ENCODE measurements at regions not wholly inside any gene's neighbourhood (a gene's known extent, or its start where the extent isn't known, plus 50 kb on each side); places are given as distances from the start of the nearest gene placed in this dataset.

DNA sequence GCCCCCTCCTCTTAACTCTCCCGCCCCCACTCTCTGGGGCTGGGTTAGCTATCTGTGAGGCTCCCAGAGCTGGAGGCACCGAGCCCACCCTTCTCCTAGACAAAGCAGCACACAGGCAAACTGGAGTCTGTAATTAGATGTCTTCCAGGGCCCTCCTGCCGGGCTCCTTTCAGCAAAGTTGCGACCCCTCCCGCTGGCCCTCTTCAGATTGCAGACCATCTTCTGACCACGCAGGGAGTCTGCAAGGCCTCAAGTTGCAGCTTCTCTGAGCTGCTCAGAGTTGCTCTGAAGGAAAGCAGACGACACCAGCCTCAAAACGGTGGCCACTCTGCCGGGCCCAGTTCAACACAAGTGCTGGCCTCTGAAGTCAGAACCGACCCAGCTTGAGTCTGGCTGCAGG lies 228.4 kb upstream of the COPS8 start:
- no peaks in the 10 kb centered on the region for H3K27me3 ChIP-seq (ENCODE audit: insufficient read depth, low read depth, low read length)
- no peaks in the 10 kb centered on the region for H3K79me2 ChIP-seq (replicated peaks; ENCODE audit: insufficient read depth, low read length)
- no peak overlapping the region for H3K4me2 ChIP-seq (ENCODE audit: low read length)
- peak overlapping the region; percentile 18 for H3K27ac ChIP-seq (ENCODE audit: low read length)
- no peaks in the 10 kb centered on the region for H4K20me1 ChIP-seq (ENCODE audit: insufficient read depth)
- no peaks in the 10 kb centered on the region for H3F3A ChIP-seq (ENCODE audit: insufficient read depth, low read length, poor library complexity, severe bottlenecking)
- no peak overlapping the region for H2AFZ ChIP-seq (ENCODE audit: low read depth, low read length)
- H3K9me2 ChIP-seq (ENCODE audit: insufficient read depth, low read length) = no peaks in the 10 kb centered on the region
- TF ChIP-seq EZH2 (IDR thresholded peaks at IDR 0.05; ENCODE audit: borderline replicate concordance, insufficient read depth, low read length, poor library complexity, severe bottlenecking) (no peak), SMC3 (conservative IDR thresholded peaks at IDR 0.05; ENCODE audit: poor library complexity) (no peak), TAF1 (IDR thresholded peaks at IDR 0.05; ENCODE audit: low read depth) (no peak), RAD21 (conservative IDR thresholded peaks at IDR 0.05) (no peak), MXI1 (conservative IDR thresholded peaks at IDR 0.05; ENCODE audit: poor library complexity, severe bottlenecking) (no peak)
- H3K36me3 ChIP-seq (ENCODE audit: insufficient read depth, low read length) = no peaks in the 10 kb centered on the region
- H3K9me3 ChIP-seq (ENCODE audit: low read length) = no peaks in the 10 kb centered on the region
- no peak overlapping the region for H3K4me3 ChIP-seq (ENCODE audit: low read length)
- no peak overlapping the region for H3K9ac ChIP-seq (ENCODE audit: low read length)

DNA sequence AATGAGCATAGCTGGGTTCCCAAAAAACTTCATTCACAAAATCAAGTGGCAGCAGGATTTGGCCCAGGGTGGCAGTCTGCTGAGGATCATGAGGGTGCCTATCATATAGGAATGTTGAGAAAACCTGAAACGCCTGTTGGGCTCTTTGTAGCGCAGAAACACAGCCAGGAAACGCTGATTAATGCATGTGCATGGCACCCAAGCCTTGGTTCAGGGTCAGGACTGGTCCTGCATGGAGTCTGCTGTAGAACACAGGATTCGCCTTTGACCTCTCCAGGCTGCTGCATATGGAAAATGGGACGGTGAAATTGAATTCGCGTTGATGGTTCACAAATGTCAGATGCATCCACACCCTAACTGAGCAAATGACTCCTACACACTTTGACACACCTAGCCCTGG lies 227.9 kb upstream of the COPS8 start:
- no peaks in the 10 kb centered on the region for H3K79me2 ChIP-seq (replicated peaks; ENCODE audit: insufficient read depth, low read length)
- no peaks in the 10 kb centered on the region for H3K27me3 ChIP-seq (ENCODE audit: insufficient read depth, low read depth, low read length)
- no peaks in the 10 kb centered on the region for H3F3A ChIP-seq (ENCODE audit: insufficient read depth, low read length, poor library complexity, severe bottlenecking)
- no peak overlapping the region for H3K4me2 ChIP-seq (ENCODE audit: low read length)
- no peak overlapping the region for H3K4me3 ChIP-seq (ENCODE audit: low read length)
- peak overlapping the region; percentile 17 for H3K27ac ChIP-seq (ENCODE audit: low read length)
- no peaks in the 10 kb centered on the region for H3K9me3 ChIP-seq (ENCODE audit: low read length)
- TF ChIP-seq POLR2AphosphoS5 (IDR thresholded peaks at IDR 0.05) = no peak
- no peak for TF ChIP-seq SMC3 (conservative IDR thresholded peaks at IDR 0.05; ENCODE audit: poor library complexity)
- no peak for TF ChIP-seq EZH2 (IDR thresholded peaks at IDR 0.05; ENCODE audit: borderline replicate concordance, insufficient read depth, low read length, poor library complexity, severe bottlenecking)
- TF ChIP-seq RAD21 (conservative IDR thresholded peaks at IDR 0.05) = no peak
- TF ChIP-seq, protein P1, sequence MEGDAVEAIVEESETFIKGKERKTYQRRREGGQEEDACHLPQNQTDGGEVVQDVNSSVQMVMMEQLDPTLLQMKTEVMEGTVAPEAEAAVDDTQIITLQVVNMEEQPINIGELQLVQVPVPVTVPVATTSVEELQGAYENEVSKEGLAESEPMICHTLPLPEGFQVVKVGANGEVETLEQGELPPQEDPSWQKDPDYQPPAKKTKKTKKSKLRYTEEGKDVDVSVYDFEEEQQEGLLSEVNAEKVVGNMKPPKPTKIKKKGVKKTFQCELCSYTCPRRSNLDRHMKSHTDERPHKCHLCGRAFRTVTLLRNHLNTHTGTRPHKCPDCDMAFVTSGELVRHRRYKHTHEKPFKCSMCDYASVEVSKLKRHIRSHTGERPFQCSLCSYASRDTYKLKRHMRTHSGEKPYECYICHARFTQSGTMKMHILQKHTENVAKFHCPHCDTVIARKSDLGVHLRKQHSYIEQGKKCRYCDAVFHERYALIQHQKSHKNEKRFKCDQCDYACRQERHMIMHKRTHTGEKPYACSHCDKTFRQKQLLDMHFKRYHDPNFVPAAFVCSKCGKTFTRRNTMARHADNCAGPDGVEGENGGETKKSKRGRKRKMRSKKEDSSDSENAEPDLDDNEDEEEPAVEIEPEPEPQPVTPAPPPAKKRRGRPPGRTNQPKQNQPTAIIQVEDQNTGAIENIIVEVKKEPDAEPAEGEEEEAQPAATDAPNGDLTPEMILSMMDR (IDR thresholded peaks at IDR 0.05; ENCODE audit: poor library complexity, severe bottlenecking) = no peak
- TF ChIP-seq EP300 (conservative IDR thresholded peaks at IDR 0.05; ENCODE audit: poor library complexity, severe bottlenecking) = no peak
- H3K36me3 ChIP-seq (ENCODE audit: insufficient read depth, low read length) = no peaks in the 10 kb centered on the region
- no peaks in the 10 kb centered on the region for H3K9me2 ChIP-seq (ENCODE audit: insufficient read depth, low read length)
- H3K9ac ChIP-seq (ENCODE audit: low read length) = no peak overlapping the region
- no peaks in the 10 kb centered on the region for H4K20me1 ChIP-seq (ENCODE audit: insufficient read depth)
- H2AFZ ChIP-seq (ENCODE audit: low read depth, low read length) = no peak overlapping the region

DNA sequence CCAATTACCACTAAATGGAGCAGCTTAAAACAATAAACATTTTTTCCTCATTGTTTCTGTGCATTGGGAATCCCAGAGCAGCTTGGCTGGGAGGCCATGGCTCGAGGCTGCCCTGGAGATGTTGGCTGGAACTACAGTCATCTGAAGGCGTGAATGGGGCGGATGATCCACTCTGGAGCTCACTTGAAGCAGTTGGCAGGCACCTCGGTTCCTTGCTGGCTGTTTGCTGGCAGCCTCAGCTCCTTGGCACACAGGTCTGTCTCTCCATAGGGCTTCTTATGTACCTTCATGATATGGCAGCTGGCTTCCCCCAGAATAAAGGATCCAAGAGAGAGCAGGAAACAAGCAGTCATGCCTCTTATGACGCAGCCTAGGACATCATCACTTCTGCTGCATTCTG lies 227.0 kb upstream of the COPS8 start:
- Histone ChIP-seq H3K9ac (ENCODE audit: low read length) (no peak overlapping the region), H3K79me2 (replicated peaks; ENCODE audit: insufficient read depth, low read length) (no peaks in the 10 kb centered on the region), H3F3A (ENCODE audit: insufficient read depth, low read length, poor library complexity, severe bottlenecking) (no peaks in the 10 kb centered on the region), H3K9me2 (ENCODE audit: insufficient read depth, low read length) (no peaks in the 10 kb centered on the region), H4K20me1 (ENCODE audit: insufficient read depth) (no peaks in the 10 kb centered on the region), H3K4me3 (ENCODE audit: low read length) (no peak overlapping the region), H3K4me2 (ENCODE audit: low read length) (no peak overlapping the region), H3K9me3 (ENCODE audit: low read length) (no peaks in the 10 kb centered on the region), H3K36me3 (ENCODE audit: insufficient read depth, low read length) (no peaks in the 10 kb centered on the region), H3K27me3 (ENCODE audit: insufficient read depth, low read depth, low read length) (no peaks in the 10 kb centered on the region), H2AFZ (ENCODE audit: low read depth, low read length) (no peak overlapping the region), H3K27ac (ENCODE audit: low read length) (no peak overlapping the region)
- TF ChIP-seq, protein P2, sequence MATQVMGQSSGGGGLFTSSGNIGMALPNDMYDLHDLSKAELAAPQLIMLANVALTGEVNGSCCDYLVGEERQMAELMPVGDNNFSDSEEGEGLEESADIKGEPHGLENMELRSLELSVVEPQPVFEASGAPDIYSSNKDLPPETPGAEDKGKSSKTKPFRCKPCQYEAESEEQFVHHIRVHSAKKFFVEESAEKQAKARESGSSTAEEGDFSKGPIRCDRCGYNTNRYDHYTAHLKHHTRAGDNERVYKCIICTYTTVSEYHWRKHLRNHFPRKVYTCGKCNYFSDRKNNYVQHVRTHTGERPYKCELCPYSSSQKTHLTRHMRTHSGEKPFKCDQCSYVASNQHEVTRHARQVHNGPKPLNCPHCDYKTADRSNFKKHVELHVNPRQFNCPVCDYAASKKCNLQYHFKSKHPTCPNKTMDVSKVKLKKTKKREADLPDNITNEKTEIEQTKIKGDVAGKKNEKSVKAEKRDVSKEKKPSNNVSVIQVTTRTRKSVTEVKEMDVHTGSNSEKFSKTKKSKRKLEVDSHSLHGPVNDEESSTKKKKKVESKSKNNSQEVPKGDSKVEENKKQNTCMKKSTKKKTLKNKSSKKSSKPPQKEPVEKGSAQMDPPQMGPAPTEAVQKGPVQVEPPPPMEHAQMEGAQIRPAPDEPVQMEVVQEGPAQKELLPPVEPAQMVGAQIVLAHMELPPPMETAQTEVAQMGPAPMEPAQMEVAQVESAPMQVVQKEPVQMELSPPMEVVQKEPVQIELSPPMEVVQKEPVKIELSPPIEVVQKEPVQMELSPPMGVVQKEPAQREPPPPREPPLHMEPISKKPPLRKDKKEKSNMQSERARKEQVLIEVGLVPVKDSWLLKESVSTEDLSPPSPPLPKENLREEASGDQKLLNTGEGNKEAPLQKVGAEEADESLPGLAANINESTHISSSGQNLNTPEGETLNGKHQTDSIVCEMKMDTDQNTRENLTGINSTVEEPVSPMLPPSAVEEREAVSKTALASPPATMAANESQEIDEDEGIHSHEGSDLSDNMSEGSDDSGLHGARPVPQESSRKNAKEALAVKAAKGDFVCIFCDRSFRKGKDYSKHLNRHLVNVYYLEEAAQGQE (IDR thresholded peaks at IDR 0.05; ENCODE audit: borderline replicate concordance) = no peak
- no peak for TF ChIP-seq EP300 (conservative IDR thresholded peaks at IDR 0.05; ENCODE audit: poor library complexity, severe bottlenecking)
- TF ChIP-seq EZH2 (IDR thresholded peaks at IDR 0.05; ENCODE audit: borderline replicate concordance, insufficient read depth, low read length, poor library complexity, severe bottlenecking) = no peak
- TF ChIP-seq MXI1 (conservative IDR thresholded peaks at IDR 0.05; ENCODE audit: poor library complexity, severe bottlenecking) = no peak
- TF ChIP-seq SMC3 (conservative IDR thresholded peaks at IDR 0.05; ENCODE audit: poor library complexity) = no peak
- no peak for TF ChIP-seq POLR2AphosphoS5 (IDR thresholded peaks at IDR 0.05)
- TF ChIP-seq, protein P1 (IDR thresholded peaks at IDR 0.05; ENCODE audit: poor library complexity, severe bottlenecking) = no peak
- TF ChIP-seq TAF1 (IDR thresholded peaks at IDR 0.05; ENCODE audit: low read depth) = no peak
- TF ChIP-seq RAD21 (conservative IDR thresholded peaks at IDR 0.05) = no peak

All from neural cell (in vitro differentiated cells).